Activated CD4-positive, alpha-beta T cell treated with anti-CD3 and anti-CD28 coated beads, Interleukin-10, Interleukin-2, amounts not matched to agents 100 ng/mL and 50 ng/mL, durations not matched to agents 16 hours and 8 hours (primary cell): ENCODE measurements at regions not wholly inside any gene's neighbourhood (a gene's known extent, or its start where the extent isn't known, plus 50 kb on each side); places are given as distances from the start of the nearest gene placed in this dataset.

Source experiments
- DNase-seq: peaks from one replicate; pipeline ENCODE4 v3.0.0-alpha.2; 2020

DNA sequence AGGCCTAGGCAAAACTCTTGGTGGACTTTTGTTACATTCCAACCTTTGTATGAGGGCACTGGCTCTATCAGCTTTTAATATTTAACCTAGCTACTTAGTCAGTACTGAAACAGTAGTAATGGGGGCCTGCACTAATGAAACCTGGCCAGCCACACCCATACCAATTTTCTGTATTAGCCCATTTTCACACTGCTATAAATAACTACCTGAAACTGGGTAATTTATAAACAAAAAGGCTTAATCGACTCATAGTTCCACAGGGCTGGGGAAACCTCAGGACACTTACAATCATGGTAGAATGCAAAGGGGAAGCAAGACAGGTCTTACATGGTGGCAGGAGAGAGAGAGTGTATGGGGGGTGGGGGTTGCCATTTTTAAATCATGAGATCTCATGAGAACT, 245.7 kb upstream of the RGS18 start:
- no peak for DNase-seq

GRCh38 chr1:191913260-191913977, 244.8 kb upstream of the RGS18 start:
- no peak for DNase-seq

- no peak for DNase-seq
Measured at GRCh38 chr1:191929383-191929782, 228.9 kb upstream of the RGS18 start.

- DNase-seq = no peak
Measured at GRCh38 chr1:191943684-191944083, 214.6 kb upstream of the RGS18 start.

DNA sequence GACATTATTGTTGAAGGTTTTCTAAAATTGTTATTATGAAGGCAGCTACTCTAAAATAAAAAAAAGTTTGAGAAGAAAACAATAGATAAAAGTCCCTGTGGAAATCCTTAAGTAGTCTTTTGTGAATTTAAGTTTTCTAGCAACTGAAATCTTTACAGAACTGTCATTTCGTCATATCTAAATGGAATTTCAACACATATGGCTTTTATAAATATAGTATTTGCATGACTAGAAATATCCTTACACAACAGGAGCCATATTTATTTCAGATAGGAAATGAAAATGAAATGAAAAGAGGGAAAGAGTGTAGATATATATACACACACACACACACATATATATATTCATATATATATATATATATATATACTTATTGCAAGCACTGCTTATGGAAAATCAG, 204.7 kb upstream of the RGS18 start:
- DNase-seq = no peak

- no peak for DNase-seq
Measured at GRCh38 chr1:191959856-191960255, 198.4 kb upstream of the RGS18 start.

GRCh38 chr1:191963286-191963685, 195.0 kb upstream of the RGS18 start:
- no peak for DNase-seq

DNA sequence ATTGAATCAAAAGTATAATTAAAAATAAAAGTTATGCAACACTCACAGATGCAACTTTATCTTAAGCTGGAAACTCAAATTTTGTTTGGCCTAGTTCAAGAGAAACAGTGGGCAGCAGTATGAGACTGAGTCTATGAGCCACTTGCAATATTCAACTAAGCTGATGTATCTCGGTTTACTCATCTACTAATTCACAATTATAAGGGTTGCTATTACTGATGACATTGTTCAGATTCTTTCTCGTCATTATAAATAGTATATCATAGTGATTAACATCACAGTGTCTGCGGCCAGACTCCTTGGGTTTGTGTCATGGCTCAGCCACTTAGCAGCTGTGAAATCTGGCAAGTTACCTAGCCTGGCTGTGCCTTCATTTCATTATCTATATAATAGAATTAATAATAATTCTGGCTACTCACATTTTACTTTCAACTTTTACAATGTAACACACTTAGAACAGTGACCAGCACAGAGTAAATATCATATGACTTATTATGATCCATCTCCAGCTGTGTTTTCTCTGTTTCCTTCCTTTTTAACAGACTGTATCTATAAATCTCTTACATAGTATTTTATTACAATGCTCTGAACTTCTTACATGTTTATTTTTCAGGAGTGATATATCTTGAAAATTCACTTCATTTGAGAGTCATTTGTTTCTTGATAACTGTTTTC, 194.3 kb upstream of the RGS18 start:
- DNase-seq = no peak

GRCh38 chr1:191969290-191969689, 189.0 kb upstream of the RGS18 start:
- no peak for DNase-seq

DNA sequence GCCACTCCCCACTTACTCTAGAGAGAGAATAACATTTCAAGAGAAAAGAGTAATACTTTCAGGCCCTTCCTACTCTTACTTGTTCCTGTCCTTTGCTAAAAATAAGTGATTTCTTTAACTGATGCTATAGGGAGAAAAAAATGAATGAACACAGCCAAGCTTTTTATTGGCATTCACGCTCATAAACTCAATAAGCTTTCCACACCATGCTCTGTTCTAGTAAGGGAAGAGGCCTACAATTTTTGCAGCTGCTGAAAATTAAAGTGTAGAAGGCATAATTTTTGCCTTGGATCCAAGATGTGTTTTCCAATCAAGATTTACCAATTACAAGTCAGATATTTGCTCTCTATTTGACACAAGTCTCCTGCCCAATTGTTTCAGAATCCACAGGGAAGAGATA, 188.1 kb upstream of the RGS18 start:
- DNase-seq = no peak

- no peak for DNase-seq
Measured at GRCh38 chr1:191971447-191971846, 186.8 kb upstream of the RGS18 start.

GRCh38 chr1:191974004-191974403, 184.3 kb upstream of the RGS18 start:
- DNase-seq = no peak

DNA sequence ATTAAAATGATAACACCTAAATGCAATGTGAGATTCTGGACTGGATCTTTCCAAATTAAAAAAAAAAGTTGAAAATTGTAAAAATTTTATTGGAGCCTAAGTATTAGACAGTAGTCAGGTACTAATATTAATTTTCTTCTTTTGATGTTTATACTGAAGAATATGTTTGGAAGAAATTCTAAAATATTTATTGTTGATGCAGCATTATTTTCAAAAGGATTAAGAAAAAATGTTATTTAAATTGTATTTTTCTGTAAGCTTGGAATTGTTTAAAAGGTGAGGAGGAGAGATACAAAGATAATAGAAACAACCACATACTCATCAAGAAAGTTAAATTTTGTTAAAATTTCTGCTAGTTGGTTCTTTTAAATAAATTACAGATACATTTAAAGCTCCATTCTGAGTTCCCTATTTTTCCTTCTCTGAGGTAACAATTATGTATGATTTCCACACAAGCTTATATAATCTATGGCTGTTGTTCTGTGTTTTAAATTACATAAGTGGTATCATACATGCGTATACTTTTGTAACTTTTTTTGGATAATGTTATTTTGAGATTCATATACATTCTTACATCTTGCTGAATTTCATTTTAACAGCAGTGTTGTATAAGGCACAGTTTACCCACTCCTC, 180.3 kb upstream of the RGS18 start:
- DNase-seq = no peak

DNA sequence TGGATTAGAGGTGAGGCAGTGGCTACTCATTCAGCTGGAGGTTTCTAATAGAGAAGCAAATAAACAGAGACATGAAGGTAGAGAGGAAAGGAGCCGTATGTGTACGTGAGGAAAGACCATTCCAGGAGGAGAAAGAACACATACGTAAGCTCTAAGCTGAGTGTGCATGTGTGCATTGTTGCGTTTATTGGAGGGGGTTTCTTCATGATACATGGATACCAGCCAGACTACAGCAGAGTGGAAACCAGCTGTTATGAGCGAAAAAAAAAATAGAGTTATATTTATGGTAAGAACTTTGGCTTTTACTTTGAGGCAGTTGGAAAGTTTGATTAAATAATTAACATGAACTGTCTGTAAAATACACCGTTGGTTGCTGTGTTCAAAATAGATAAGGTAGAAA, 173.4 kb upstream of the RGS18 start:
- no peak for DNase-seq

GRCh38 chr1:191992118-191992517, 166.1 kb upstream of the RGS18 start:
- DNase-seq = no peak

GRCh38 chr1:191993549-191993948, 164.7 kb upstream of the RGS18 start:
- DNase-seq = no peak

DNA sequence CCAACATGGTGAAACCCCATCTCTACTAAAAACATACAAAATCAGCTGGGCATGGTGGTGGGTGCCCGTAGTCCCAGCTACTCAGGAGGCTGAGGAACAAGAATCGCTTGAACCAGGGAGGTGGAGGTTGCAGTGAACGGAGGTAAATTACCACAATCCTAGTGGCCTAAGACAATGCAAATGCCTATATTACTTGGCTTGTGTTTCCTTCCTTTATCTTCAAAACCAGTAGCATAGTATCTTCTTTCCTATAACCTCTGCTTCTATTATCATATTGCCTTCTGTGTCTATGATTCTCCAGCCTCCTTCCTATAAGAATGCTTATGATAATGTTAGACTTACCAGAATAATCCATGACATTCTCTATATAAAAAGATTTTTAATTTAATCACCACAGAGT, 156.2 kb upstream of the RGS18 start:
- DNase-seq = no peak

DNA sequence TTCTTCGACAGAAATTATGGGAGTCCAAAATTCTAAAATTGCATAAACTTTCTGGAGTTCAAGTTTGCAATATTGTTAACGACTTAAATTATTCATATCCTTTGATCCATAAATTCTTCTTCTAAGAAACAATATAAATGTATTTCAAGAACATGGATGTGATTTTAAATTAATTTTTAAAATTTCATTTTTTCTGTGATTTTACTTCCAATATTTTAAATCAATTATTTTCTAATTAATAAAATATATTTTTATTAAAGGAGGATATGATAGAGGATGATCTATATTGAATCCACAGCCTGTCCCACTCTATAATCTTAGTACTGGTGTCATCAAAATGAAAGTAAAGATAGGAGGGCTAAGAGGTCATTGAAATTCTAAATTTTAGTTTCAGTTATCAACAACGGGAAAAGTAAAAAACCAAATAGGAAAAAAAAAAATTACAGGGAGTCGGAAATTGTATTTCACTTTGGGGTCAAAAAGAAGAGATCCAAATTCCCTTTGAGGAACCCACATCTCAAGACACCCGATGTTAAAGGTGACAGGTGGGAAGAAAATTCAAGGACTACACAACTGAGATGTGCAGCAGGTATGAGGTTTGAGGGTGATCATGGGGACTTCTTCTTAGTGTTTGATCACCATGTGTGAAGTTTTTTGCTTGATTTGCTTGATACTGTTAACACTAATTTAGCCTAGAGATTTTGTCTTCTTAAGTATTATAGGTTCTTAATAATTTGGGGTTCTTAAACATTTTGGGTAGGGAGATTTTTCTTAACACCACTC, 154.8 kb upstream of the RGS18 start:
- DNase-seq = no peak

- DNase-seq = no peak
Measured at GRCh38 chr1:192005976-192006375, 152.3 kb upstream of the RGS18 start.

GRCh38 chr1:192008281-192008825, 149.9 kb upstream of the RGS18 start:
- no peak for DNase-seq

- no peak for DNase-seq
Measured at GRCh38 chr1:192010406-192010805, 147.9 kb upstream of the RGS18 start.

- DNase-seq = no peak
Measured at GRCh38 chr1:192011525-192011924, 146.7 kb upstream of the RGS18 start.

DNA sequence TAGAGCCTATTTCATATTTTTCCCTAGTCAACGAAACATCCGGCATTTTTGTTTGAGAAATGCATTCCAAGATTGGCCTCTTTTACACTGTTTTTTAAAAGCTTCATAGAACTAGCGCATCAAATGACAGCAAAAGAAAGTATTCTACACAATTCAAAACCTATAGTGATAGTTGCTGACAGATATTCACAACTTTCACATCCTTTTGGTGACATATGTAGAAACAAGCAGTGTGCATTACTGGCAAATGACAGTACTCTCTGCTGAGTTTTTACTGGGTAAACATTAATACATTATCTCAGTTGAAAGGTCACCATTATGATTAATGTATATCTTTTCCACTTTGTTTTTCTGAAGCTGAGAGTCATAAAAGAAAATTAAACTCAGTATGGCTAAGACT, 135.4 kb upstream of the RGS18 start:
- no peak for DNase-seq
